Cardiac septum (tissue), 1 donor: ENCODE measurements at regions not wholly inside any gene's neighbourhood (a gene's known extent, or its start where the extent isn't known, plus 50 kb on each side); places are given as distances from the start of the nearest gene placed in this dataset.

Experiments used
- DNase-seq: peaks from one replicate; pipeline ENCODE4 v3.0.0-alpha.2; 2020; ENCODE audit warnings: low spot score
- intact Hi-C: fragments of 100-400 bp; cut with DNase I; formaldehyde crosslinking; loops from one replicate; pipeline ENCODE4 v1.14.0; 2022
- donor health status: DM: no; HTN: no; CAD: no.

DNA sequence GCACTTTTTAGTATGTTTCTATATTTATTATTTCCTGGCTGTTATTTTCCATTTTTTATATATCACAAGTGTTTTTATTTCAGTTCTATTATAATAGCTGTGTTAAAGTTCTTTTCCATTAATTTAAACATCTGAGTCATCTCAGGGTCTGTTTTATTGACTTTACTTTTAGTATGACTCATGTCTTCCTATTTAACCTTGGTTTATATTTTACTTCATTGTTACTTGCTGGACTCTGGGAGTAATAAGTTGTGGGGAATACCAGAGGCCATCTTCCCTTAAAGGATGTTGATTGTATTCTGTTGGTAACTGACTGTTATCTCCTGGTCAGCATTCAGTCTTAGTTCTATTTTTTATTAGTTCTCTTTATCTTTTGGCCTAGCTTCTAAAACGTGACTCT is 1508.2 kb downstream of the CDH11 start:
- intact Hi-C loops, result no loop called here

DNA sequence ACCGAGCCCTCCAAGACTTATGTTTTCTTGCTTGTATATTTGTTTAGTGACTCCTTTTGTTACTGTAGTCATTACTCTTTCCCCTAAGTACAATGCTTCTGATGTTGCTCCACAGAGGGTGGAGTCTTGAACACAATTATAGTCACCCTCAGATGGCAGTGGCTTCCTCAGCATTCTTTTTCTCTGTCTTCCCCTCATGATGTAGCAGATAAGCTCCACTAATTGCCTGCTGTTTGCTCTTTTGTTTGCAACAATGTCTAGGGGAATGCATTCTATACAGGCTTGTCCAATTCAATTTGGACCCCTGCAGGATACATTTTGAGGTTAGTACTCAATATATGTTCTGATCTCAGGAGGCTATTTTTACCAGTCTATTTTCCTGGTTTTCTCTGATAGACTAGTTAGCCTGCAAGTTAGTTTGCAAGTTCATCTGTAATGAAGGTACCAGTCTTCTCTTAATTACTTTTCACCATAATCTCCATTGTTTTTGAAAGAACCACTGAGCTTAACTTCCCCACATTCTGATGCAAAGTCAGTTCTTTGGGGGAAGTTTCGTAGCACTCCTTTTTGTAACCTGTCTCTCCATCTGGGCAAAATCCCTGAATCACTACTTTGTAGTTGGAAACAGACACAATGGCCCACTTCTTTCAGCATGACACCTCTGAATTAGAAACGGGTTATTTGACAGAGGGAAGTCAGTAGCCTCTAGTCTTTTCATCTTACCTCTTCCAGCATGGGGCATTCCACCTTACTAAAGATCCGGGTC is 1509.2 kb downstream of the CDH11 start:
- intact Hi-C loops, result no loop called here
- DNase-seq, result no peak

More for the DNA sequence above, 1508.2 kb downstream of the CDH11 start:
- no peak for DNase-seq

DNA sequence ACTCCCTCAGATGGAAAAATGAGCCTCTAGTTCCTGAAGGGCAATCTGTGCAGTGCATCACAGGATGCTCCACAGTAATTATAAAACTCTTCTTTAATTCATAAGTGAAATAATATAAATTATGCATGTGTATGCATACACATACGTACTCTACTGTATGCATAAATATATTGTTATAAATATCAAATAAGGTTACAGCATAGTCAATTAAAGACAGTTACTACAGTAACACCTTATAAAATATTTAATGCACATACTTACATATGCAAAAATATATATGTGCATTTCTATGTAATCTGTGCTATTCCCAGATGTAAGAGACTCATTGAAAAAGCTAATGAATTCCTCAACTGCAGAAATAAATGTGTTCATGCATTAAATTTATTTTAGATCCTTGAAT is 1515.1 kb downstream of the CDH11 start:
- intact Hi-C loops, result no loop called here
- DNase-seq, result no peak

DNA sequence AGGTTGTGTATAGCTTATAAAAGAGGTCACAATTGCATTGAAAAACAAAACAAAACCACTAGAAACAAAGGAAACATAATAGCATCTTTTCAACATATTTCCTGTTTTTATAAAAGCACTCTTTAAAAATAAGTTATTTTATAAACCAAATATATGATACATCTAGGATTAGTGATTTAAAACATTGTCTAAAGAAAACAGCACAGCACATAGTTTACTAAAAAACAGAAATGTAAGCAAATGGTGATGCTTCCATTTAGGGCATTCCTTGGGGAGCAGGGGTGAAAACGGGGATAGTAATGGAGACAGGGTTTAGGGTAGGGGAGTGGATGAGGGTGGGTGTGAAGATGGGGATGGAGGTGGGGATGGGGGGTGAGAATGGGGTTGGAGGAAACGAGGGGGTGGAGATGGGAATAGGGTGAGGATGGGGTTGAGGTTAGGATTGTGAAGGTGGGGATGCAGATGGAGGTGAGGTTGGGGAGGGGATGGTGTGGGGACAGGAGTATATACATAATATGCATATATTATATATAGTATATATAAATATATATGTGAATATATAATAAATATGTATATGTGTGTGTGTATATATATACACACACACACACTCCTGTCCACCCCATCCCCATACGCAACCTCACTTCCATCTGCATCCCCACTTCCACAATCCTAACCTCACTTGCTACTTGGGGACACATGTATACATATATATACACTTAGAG is 1519.5 kb downstream of the CDH11 start:
- no peak for DNase-seq
- intact Hi-C loops, result no loop called here

DNA sequence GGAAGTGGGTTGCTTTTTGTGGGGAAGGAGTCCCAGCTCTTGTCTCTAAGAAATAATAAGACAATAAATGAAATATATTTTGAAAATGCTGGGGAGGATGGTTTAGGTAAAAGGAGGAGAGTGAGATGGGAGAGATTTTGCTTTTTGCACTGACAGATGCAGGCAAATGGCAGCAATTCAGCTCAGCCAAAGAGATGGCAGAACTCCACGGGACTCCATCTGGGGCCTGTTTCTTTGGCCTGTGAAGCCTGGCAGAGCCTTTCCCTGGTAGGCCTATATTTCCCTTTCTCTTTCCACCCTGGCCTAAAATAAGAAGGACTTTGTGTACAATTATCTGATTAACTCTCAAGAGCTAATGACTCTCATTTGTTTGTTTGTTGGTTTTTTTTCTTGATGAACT is 1525.1 kb downstream of the CDH11 start:
- intact Hi-C loops, result no loop called here
- DNase-seq, result no peak

DNA sequence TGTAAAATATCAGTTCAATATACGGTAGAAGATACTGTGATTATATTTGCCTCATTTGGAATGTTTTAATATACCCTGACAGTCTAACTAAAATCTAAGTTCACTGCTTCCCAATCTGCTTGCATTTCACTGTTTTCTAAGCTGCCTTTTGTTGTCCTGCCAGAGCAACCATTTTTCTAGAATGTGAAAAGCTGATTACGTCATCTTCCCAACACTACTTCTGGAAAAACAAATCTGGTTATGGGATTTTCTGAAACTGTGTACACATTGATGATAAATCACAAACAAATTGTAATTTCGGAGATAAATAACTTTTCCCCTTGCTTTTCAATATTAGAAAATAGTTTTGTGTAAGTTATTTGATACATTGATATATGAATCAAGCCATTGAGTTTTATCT is 1529.0 kb downstream of the CDH11 start:
- DNase-seq, result no peak
- intact Hi-C loops, result no loop called here

DNA sequence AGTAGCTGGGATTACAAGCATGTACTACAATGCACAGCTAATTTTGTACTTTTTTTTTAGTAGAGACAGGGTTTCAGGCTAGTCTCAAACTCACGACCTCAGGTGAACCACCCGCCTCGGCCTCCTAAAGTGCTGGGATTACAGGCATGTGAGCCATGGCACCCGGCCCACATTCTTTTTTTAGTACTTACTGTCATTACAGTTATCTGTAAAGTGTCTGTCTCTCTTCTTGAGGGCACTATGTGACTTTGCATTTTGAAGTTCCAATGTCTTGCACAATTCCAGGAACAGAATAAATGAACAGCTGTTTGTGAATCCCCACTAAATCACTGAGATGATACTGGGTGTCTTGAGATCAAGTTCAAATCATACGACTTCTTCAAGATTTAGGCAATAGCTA is 1540.3 kb downstream of the CDH11 start:
- DNase-seq, result no peak
- intact Hi-C loops, result no loop called here

DNA sequence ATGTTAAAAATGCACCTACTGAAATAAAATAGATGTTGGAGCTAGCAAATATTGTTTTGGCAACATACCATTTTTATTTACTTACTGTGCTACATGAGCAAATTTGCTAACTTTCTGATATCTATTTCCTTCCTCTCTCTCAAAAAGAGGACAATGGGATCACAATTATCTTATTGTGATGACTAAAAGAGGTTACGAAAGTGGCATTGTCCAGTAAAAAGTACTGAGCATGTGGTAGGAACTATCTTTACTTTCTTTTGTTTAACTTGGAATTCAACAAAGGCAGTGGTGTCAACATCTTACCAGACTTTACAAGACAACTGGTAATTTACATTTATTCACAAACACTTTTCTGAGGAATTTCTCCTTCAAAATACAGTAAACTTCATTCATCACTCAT is 1542.6 kb upstream of the CDH8 start:
- intact Hi-C loops, result no loop called here
- DNase-seq, result no peak

DNA sequence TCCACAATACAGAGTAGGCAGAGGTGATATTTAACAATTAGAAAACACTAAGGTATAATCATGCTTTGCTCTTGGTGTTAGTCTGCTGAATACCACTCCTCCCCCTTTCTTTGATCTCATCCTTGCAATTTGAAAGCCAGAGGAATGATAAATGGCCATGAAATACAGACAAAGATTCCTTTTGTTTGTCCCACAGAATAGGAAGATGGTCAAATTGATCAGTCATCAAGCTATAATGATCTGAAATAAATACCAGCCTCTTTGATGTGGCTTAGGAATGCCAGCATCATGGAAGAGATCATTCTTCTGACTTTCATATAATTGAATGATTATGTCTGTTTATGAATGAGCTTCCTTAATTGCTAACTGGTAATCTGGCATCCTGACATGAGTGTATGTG is 1541.7 kb upstream of the CDH8 start:
- DNase-seq, result no peak
- intact Hi-C loops, result no loop called here

DNA sequence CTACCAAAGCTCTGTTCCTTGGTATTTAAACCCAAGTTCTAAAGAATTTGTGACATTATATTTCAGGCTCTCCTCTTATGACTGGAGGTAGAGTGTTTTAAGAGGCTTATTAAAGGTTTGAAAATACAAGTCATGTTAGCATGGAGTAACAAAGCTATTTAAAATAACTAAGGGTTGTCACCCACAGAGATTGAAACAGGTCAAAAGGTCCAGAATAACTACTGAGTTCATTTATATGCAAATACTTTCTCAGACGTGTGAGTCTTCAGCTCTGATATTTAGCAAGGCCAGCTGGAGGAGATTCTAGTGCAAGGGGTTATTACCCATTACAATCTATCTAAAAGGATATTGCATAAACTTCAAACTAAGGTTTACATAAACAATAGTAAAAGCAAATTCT is 1538.8 kb upstream of the CDH8 start:
- DNase-seq, result no peak
- intact Hi-C loops, result no loop called here

DNA sequence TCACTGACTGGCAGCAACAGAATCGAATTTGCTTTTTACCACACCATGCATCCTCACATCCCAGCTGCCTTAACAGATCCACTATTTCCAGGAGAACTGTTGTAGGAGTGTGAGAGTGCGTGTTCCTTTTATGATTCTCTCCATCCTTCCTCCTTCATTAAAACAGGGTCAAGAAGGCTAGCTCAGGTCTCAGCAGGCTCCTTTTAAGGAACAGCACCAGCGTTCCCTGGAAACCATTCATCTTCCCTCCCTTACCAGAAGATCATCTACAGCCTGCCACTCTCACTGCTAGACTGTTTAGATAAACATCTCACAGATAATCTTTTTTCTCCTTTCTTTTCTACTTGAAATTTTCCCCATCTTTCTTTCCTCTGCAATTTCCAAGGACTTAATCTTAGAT is 1531.9 kb upstream of the CDH8 start:
- intact Hi-C loops, result no loop called here
- DNase-seq, result no peak

DNA sequence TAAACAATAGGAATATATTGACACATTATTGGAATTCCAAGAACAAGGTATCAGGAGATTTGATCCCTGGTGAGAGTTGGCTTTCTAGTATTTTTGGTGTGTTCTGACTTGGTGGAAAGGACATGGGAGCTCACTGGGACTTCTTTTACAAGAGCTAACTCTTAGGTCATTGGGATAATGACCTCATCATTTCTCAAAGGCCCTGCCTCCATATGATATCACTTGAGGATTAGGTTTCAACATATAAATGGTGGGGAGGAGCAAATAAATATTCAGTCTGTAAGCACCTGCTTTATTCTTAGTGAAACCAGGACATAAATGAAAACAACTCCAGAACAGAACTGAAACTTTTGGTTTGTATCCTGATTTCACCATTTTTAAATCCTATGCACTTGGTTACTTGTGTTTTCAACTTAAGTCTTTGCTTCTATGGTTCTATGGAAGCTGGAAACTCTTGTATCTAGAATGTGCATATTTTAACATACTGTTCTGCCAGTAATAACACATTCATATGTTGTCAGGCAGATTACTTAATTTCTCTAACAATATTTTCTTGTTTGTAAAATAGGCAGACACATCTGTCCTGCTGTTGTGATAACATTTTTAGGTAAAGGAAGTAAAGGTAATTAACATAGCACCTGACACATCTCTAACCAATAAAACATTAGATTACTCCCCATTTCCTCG is 1527.7 kb upstream of the CDH8 start:
- DNase-seq, result no peak
- intact Hi-C loops, result no loop called here

DNA sequence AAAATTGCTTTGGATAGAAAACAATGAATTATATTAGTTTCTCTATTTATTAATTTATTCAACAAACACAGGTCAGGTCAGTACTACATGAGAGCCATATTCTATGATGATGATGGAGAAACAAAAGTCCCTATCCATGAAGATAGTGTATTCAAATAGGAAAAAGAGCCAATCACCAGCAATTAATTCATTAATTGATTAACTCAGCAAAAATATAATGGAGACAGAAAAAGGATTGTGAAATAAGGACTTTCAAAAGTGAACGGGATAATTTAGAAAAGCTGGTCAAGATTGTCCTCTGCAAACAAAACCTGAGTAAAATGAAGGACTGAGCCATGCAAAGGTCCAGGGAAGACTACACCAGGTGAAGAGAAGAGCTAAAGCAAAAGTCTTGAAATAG is 1517.7 kb upstream of the CDH8 start:
- intact Hi-C loops, result no loop called here
- DNase-seq, result no peak

DNA sequence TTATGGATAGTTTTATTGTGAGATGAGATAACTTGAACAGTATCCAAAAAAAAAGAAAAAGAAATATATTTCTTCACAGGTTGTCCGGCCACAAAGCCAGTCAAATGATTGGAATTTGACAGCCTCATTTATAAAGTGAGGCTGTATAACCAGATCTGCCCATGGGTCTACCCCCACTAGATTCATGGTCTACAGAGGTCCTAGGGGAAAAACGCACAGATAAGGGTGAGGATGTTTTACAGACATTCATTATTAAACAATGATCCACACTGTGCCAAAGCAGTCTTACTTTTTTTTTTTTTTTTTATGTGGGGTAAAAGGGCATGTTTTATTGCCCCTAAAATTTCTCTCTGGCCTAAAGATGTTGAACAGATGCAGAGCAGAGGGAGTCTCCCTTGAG is 1503.0 kb upstream of the CDH8 start:
- no peak for DNase-seq
- intact Hi-C loops, result no loop called here

DNA sequence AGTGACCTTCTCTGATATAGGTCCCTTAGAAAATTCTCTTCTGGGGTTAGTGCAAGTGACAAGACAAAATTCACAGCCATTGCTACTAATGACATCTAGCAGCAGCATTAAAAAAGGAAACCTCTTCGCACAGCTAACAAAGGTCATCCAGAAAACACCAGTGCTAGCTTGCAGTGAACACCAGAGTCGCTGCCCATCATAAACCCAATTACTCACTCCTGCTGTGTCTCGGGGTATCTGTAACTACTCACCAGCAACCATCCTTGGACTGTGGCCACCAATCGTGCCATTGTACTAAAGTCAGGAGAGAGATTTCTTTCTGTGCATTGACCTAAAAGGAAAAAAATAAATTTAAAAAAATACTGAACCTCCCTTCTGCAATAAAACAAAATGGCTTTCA is 1494.7 kb upstream of the CDH8 start:
- intact Hi-C loops, result no loop called here
- DNase-seq, result peak; percentile 75

DNA sequence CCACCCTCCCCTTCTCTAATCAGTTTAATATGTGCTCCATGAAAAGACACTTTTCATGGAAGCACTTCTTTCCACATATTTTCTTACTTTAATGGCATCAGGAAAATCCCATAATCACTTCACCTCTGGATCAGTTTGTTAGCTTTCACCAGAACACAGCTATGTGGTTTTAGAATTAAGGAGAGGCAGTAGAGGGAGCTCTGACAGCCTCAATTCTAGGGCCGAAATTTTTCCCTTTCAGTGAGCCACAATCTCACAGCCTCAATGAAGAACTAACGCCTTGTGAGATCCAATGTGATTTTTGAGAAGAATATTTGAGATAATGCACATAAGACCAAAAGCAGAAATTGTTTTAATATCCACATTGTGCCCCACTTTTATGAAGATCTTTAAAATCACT is 1494.0 kb upstream of the CDH8 start:
- DNase-seq, result no peak
- intact Hi-C loops, result no loop called here

DNA sequence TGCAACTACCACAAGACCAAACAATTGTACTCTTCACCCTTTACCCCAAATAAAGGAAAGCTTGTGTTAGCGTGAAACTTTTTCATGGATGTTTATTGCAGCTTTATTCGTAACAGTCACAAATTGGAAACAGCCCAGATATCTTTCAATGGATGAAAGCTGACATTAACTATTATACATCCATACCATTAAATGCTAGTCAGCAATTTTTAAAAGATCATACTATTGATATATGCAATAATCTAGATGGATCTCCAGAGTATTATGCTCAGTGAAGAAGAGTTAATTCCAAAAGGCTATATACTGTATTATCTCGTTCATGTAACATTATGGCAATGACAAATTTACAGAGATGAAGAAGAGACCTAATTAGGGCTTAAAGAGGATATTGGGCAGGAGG is 1491.2 kb upstream of the CDH8 start:
- intact Hi-C loops, result no loop called here
- no peak for DNase-seq

DNA sequence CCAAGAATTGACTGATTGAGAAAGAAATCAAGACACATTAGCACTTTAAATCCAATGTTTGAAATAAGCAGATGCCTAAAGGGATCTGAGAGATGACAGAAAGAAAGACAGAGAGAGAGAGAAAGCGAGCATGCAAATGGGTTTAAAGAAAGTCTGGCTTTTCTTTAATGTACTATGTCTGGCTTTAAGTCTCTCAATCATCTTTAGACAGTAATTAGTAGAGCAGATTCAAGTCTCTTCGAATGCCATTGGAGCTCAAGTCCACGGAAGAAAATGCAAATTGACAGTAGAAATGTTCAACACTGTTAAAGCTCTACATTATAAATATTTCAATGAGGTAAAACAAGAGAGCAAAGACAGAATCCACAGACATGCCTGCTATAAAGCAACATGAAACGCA is 1480.2 kb upstream of the CDH8 start:
- intact Hi-C loops, result no loop called here

DNA sequence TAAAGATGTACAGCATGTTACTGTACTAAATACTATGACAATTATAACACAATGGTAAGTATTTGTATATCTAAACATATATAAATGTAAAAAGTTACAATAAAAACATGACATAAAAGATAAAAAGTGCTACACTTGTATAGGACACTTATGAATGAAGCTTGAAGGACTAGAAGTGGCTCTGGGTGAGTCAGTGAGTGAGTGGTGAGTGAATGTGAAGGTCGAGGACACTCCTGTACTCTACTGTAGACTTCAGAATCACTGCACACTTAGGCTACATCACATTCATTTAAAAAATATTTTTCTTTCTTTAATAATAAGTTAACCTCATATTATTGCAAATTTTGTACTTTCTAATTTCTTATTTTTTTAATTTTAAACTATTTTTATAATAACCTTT is 1476.7 kb upstream of the CDH8 start:
- intact Hi-C loops, result no loop called here
- DNase-seq, result no peak

More for the DNA sequence above, 1480.2 kb upstream of the CDH8 start:
- DNase-seq, result no peak

DNA sequence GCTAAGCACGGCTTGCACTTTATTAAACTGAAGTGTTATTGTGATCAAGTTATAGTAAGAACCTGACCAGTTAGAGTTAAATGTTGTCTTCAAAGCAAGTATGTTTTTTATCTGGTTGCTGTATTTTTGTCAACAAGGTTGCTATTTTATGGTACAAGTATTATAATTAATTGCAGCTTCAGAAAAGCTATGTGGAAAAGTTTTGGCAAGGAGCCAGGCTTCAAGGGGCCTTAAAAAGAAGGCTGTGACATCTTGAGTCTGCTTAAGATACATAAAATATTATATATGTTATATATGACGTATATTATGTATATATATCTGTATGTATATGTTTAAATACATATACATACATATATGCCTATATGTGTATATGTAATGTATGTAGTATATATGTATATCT is 1461.2 kb upstream of the CDH8 start:
- intact Hi-C loops, result no loop called here
- no peak for DNase-seq

DNA sequence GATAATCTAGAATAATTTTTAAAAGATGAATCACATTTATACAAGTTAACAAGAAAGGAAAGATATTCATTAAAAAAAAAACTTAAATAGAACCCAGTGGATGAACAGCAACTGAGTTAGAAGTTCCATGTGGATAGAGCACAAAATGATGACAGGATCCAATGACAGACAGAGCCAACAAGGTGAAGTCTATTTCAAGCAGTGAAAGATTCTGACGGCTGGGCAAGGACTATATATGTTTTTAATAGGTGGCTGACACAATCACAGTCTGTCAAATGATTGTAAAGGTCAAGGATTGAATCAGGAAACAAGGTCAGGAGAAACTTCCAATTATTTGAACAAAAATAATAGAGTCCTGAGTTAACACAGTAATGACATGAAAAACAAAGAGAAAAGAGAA is 1460.0 kb upstream of the CDH8 start:
- intact Hi-C loops, result no loop called here
- DNase-seq, result no peak
